HG03457 (cell line): ENCODE measurements at regions not wholly inside any gene's neighbourhood (a gene's known extent, or its start where the extent isn't known, plus 50 kb on each side); places are given as distances from the start of the nearest gene placed in this dataset.
"Not testable (repeated sequence)": the region's sequence is repeated elsewhere in the genome, so short reads cannot be mapped to it uniquely, and the experiment has no call there.

ENCODE experiments used
- ATAC-seq: cut with Tn5 transposase; IDR thresholded peaks from one replicate; pipeline ENCODE4 v1.9.1; 2021; ENCODE audit warnings: moderate number of reproducible peaks; ENCODE audit not compliant: unreplicated experiment

DNA sequence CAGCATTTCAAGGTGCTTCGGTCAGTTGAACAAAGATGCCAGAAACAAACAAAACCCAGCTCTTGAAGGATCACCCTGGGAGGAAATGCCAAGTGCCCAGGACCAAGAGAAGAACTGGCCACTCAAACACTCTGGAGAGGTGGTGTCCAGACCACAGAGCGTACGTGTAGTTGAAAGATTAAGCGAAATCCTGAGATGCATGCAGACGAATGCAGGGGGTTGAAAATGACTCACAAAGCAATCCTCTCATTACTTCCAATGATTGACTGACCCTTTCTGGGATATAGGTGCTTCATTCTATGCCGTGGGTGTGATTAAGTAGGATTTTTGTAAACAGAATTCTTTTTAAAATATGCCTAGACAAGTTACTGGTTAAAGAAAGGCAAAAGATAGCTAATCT lies 71.5 kb upstream of the ATXN1 start:
- ATAC-seq: no peak

DNA sequence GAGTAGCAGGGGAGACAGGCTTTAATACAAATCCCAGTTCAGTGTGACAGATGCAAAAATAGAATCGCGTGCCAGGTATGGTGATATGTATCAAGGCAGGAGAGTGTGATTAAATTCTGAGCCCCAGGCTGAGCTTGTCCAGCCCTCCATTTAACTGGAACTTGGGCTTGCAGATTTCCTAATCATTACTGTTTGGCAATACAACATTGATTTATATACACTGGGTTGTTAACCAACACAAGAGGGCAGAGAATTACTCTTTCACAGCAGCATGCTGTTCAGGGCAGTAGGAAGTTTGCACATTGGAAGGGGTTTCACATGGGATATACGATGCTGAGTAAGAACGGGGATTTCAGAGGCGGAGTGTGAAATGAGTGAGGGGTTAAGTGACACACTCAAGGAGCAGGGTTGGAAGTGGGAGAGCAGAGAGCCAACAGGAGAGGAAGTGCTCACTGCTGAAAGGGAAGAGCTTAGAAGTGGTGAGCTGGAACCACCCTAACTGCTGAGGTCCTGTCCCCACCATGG lies 70.8 kb upstream of the ATXN1 start:
- no peak for ATAC-seq

- no peak for ATAC-seq
Observed at GRCh38 chr6:16831136-16831535, 69.9 kb upstream of the ATXN1 start.

DNA sequence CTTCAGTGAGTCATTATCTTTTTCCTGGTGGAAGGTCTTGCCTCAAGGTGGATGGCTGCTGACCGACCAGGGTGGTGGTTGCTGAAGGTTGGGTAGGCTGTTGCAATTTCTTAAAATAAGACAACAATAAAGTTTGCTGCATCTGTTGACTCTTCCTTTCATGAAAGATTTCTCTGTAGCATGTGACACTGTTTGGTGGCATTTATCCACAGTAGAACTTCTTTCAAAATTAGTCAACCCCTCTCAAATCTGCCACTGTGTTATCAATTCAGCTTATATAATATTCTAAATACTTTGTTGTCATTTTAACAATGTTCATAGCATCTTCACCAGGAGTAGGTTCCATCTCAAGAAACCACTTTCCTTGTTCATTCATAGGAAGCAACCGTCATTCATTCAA lies 66.8 kb upstream of the ATXN1 start:
- no peak for ATAC-seq

DNA sequence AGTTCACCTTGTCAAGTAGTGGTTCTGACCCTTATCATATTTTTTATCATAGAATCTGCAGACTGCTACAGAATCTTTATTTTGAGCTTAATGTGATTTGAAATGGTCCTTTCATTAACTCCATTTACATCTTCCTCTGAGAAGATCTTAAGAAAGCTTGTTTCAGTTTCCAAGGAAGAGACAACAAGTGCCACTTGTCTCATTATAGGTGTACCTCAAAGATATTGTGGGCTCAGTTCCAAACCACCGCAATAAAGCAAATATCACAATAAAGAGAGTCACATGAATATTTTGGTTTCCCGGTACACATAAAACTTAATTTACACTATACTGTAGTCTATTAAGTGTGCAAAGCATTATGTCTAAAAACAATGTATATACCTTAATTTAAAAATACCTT lies 66.4 kb upstream of the ATXN1 start:
- ATAC-seq: no peak

DNA sequence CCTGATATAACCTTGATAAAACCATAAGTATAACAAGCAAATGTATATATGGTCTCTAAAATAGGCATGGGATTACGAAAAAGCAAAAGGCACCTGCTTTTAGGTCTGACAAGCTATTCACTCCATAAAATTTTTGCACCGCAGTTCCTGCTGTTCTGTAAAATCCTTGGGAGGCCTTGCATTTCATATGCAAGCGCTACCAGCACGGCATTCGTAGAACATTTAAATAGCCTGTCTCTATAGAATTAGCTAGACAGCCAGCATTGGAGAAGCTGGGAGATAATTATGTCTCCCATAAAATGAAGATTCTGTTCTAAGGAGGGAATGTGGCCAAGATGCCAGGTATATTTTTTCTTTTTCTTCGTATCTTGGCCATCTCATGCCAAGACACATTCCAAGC lies 64.5 kb upstream of the ATXN1 start:
- no peak for ATAC-seq

DNA sequence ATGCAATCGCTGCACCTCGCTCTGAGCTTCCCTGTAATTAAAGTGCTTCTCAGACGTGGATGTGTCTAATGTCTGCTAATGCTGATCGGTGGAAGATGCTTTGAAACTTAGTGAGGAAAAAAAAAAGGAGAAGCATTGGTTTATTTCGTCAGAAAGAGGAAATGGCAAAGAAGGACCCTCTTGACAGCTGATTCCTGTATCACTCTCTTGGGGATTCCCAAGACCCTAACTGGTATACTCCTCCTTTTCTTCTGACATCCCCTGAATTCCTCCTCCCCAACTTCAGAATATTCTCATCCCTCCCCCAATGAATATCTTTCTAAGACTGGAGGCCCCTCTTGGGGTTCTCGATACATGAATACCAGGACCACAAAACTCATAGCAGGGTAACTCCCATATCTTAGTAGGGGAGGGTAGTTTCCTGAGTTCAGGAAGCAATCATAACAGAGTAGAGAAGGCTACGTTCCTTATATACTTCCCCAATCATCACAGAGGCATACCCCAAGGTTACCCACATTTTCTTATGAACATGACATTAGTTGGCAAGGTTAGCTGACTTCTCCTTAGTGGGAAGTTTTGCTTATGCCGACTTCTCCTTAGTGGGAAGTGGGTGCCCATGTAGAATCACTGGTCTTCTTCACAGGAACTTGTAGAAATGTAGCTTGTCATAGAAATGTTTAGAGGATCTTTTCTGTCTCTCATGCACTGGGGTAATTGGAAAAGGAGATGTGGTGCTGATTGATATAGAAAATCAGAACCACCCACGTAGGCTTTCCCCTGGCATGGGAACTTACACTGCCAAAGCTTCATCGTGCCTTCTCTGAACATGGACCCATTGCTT lies 63.8 kb upstream of the ATXN1 start:
- no peak for ATAC-seq

GRCh38 chr6:16823718-16824352 lies 62.6 kb upstream of the ATXN1 start:
- no peak for ATAC-seq

- ATAC-seq: no peak
Observed at GRCh38 chr6:16822975-16823717, 61.9 kb upstream of the ATXN1 start.

GRCh38 chr6:16822529-16822928 lies 61.3 kb upstream of the ATXN1 start:
- no peak for ATAC-seq

DNA sequence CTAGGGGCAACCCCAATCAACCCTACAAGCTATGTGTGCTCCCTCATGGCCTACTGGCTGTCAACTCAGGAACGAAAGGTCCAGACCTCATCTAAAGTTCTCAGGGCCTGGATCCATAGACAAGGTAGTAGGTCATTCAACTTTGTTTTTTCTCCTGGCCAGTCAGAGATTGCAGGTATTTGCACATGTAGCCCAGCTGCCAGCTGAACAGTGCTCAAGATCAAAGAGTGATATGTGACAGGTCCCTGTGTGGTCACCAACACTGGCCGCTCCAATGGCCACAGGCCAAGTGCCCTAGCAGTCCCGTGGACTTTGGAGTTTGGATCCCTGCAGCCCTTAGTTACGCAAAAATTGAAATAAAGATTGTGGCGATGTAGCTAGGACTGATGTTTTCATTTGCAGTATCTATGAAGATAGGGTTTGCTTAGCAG lies 60.6 kb upstream of the ATXN1 start:
- ATAC-seq: no peak

DNA sequence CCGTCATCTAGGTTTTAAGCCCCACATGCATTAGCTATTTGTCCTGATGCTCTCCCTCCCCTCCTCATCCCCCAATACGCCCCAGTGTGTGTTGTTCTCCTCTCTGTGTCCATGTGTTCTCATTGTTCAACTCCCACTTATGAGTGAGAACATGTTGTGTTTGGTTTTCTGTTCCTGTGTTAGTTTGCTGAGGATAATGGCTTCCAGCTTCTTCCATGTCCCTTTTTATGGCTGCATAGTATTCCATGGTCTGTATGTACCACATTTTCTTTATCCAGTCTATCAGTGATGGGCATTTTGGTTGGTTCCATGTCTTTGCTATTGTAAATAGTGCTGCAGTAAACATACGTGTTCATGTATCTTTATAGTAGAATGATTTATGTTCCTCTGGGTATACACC lies 59.0 kb upstream of the ATXN1 start:
- ATAC-seq: not testable (repeated sequence)

DNA sequence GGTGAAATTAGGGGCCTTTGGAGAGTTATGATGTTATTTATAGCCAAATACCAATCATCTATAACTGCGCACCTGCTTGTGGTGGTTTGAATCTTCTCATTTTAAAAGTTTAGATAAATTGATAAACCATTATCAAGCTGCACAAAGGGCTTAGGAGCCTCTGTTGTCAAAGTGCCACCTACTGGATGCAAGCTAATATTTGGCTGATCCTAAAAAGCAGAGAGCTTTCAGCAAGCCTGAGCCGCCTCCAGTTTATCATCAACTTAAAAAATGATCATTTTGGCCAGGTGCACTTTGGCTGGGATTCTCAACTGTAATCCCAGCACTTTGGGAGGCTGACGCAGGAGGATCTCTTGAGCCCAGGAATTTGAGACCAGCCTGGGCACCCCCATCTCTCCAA lies 58.5 kb upstream of the ATXN1 start:
- ATAC-seq: no peak

- no peak for ATAC-seq
Observed at GRCh38 chr6:16818992-16819626, 57.8 kb upstream of the ATXN1 start.

GRCh38 chr6:16817594-16817993 lies 56.3 kb upstream of the ATXN1 start:
- ATAC-seq: no peak

DNA sequence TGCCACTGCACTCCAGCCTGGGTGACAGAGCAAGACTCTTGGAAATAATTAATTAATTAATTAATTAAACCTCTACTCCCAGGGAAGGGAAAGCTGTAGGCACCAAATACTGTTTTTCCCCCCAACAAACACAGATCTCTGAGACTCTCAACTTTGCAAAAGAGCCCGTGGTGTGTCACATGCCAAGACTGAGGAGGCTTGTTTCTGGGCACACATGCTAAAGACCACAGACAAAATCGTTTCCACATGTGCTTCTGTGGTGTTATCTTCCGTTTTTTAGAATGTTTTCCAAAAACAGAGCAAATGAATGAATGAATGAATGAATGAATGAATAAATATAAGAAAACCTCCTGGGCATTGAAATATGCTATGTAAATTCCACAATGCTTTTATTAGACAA lies 55.6 kb upstream of the ATXN1 start:
- ATAC-seq: no peak

GRCh38 chr6:16812993-16813392 lies 51.7 kb upstream of the ATXN1 start:
- ATAC-seq: no peak

DNA sequence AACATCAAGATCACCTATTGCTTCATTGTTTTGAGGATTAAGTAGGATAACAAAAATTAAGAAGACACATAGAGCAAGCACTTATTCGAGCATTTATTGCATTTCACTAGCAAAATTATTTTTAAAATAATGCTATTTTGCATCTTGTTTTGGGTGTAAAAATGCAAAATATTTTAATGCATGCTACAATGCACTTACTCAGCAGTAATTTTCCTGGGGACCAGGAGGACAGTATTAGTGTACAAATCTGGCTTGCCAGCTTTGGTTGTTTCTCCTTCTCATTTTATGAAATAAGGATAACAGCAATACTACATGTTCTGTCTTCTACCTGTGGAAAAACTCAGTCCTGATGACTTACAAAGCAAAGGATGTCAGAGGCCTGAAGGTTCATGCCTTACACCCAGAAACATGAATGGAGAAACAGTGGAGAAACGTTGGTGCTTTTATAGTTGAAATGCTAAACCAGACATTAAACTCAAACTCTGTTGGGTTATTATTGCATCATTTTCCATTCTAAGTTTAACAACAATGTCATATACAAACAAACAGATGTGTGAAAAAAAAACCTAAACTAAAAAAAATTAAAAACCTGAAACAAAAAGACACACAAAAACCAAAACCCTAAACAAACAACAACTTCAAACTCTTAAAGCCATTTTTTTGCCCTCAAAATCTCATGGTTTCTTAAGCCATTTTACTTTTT lies 50.2 kb upstream of the ATXN1 start:
- ATAC-seq: no peak
